Neural cell (in vitro differentiated cells): ENCODE measurements at regions not wholly inside any gene's neighbourhood (a gene's known extent, or its start where the extent isn't known, plus 50 kb on each side); places are given as distances from the start of the nearest gene placed in this dataset.

ENCODE experiments used
- H2AFZ ChIP-seq: fragments of 200-600, 300-800 bp; sonication (generic), shearing (Covaris generic); 2 replicates; pipeline ENCODE4 v1.6.0; 2014; ENCODE audit warnings: low read depth, mild to moderate bottlenecking, antibody characterized with exemption, low read length, moderate library complexity
- H3F3A ChIP-seq: fragments of 200-600 bp; shearing (Covaris generic); 2 replicates; pipeline ENCODE4 v1.6.1; 2016; ENCODE audit warnings: mild to moderate bottlenecking, moderate library complexity, mixed read lengths, antibody characterized with exemption, low read length; ENCODE audit not compliant: insufficient read depth, poor library complexity, severe bottlenecking
- H3K27ac ChIP-seq: fragments of 200-600, 300-800 bp; sonication (generic), shearing (Covaris generic); 2 replicates; pipeline ENCODE4 v1.5.1; 2014; ENCODE audit warnings: mild to moderate bottlenecking, low read length, moderate library complexity
- H3K27me3 ChIP-seq: fragments of 300-800, 200-600 bp; sonication (generic), shearing (Covaris generic); 2 replicates; pipeline ENCODE4 v1.6.0; 2014; ENCODE audit warnings: mild to moderate bottlenecking, low read depth, low read length, moderate library complexity; ENCODE audit not compliant: insufficient read depth
- H3K36me3 ChIP-seq: fragments of 300-800, 200-600 bp; sonication (generic), shearing (Covaris generic); 2 replicates; pipeline ENCODE4 v1.5.1; 2014; ENCODE audit warnings: mild to moderate bottlenecking, antibody characterized with exemption, low read length, moderate library complexity; ENCODE audit not compliant: insufficient read depth
- H3K4me2 ChIP-seq: fragments of 300-800, 200-600 bp; sonication (generic), shearing (Covaris generic); 2 replicates; pipeline ENCODE4 v1.6.0; 2014; ENCODE audit warnings: mild to moderate bottlenecking, low read length
- H3K4me3 ChIP-seq: fragments of 300-800, 200-600 bp; sonication (generic), shearing (Covaris generic); 2 replicates; pipeline ENCODE4 v1.5.1; 2014; ENCODE audit warnings: mild to moderate bottlenecking, low read length, moderate library complexity
- H3K79me2 ChIP-seq: fragments of 200-600 bp; shearing (Covaris generic); replicated peaks from 2 replicates; pipeline ENCODE4 v1.6.0; 2014; ENCODE audit warnings: mild to moderate bottlenecking, low read length, moderate library complexity; ENCODE audit not compliant: insufficient read depth
- H3K9ac ChIP-seq: fragments of 300-800, 200-600 bp; sonication (generic), shearing (Covaris generic); 2 replicates; pipeline ENCODE4 v1.6.1; 2016; ENCODE audit warnings: mild to moderate bottlenecking, low read length, mixed read lengths
- H3K9me2 ChIP-seq: fragments of 200-600 bp; shearing (Covaris generic); 2 replicates; pipeline ENCODE4 v1.6.1; 2016; ENCODE audit warnings: mild to moderate bottlenecking, low read length, mixed read lengths; ENCODE audit not compliant: insufficient read depth
- H3K9me3 ChIP-seq: fragments of 200-600, 300-800 bp; sonication (generic), shearing (Covaris generic); 2 replicates; pipeline ENCODE4 v1.6.1; 2016; ENCODE audit warnings: mild to moderate bottlenecking, mixed run types, low read length, moderate library complexity, mixed read lengths
- H4K20me1 ChIP-seq: fragments of 200-600 bp; shearing (Covaris generic); 2 replicates; pipeline ENCODE4 v1.6.1; 2016; ENCODE audit warnings: mild to moderate bottlenecking, mixed run types; ENCODE audit not compliant: insufficient read depth
- CTCF ChIP-seq: fragments of 450-650 bp; IDR thresholded peaks from 2 replicates; pipeline ENCODE4 v1.5.1; 2014; ENCODE audit warnings: antibody characterized with exemption, mild to moderate bottlenecking, moderate library complexity; ENCODE audit not compliant: poor library complexity, severe bottlenecking
- EP300 ChIP-seq: fragments of 450-650 bp; conservative IDR thresholded peaks from 2 replicates; pipeline ENCODE4 v1.6.1; 2014; ENCODE audit warnings: antibody characterized with exemption, mild to moderate bottlenecking, moderate library complexity; ENCODE audit not compliant: poor library complexity, severe bottlenecking
- EZH2 ChIP-seq: fragments of 200-600, 300-800 bp; shearing (Covaris generic), sonication (generic); IDR thresholded peaks from 2 replicates; pipeline ENCODE4 v1.6.1; 2014; ENCODE audit warnings: antibody characterized with exemption, low read length, borderline replicate concordance, mild to moderate bottlenecking; ENCODE audit not compliant: insufficient read depth, poor library complexity, severe bottlenecking
- MXI1 ChIP-seq: fragments of 450-650 bp; conservative IDR thresholded peaks from 2 replicates; pipeline ENCODE4 v1.6.1; 2014; ENCODE audit warnings: antibody characterized with exemption, mild to moderate bottlenecking; ENCODE audit not compliant: poor library complexity, severe bottlenecking
- POLR2AphosphoS5 ChIP-seq: IDR thresholded peaks from 2 replicates; pipeline ENCODE4 v1.6.1; 2012
- RAD21 ChIP-seq: fragments of 450-650 bp; conservative IDR thresholded peaks from 2 replicates; pipeline ENCODE4 v1.6.1; 2014; ENCODE audit warnings: antibody characterized with exemption, mild to moderate bottlenecking, moderate library complexity
- SMC3 ChIP-seq: fragments of 450-650 bp; conservative IDR thresholded peaks from 2 replicates; pipeline ENCODE4 v1.6.1; 2014; ENCODE audit warnings: antibody characterized with exemption, mild to moderate bottlenecking, moderate library complexity; ENCODE audit not compliant: poor library complexity
- TAF1 ChIP-seq: IDR thresholded peaks from 2 replicates; pipeline ENCODE4 v1.6.1; 2012; ENCODE audit warnings: low read depth
- TF ChIP-seq, protein P1 (sequence below): IDR thresholded peaks from 2 replicates; pipeline ENCODE4 v1.6.1; 2012; ENCODE audit warnings: borderline replicate concordance

- Histone ChIP-seq H3K27ac (no peak overlapping the region), H4K20me1 (no peaks in the 10 kb centered on the region), H3K79me2 (no peaks in the 10 kb centered on the region), H2AFZ (no peak overlapping the region), H3K9ac (no peak overlapping the region), H3K9me2 (no peaks in the 10 kb centered on the region), H3K27me3 (no peaks in the 10 kb centered on the region), H3F3A (no peaks in the 10 kb centered on the region), H3K4me3 (no peak overlapping the region), H3K9me3 (no peaks in the 10 kb centered on the region), H3K36me3 (no peaks in the 10 kb centered on the region), H3K4me2 (no peak overlapping the region)
- TF ChIP-seq RAD21, result no peak
- TF ChIP-seq, protein P1, sequence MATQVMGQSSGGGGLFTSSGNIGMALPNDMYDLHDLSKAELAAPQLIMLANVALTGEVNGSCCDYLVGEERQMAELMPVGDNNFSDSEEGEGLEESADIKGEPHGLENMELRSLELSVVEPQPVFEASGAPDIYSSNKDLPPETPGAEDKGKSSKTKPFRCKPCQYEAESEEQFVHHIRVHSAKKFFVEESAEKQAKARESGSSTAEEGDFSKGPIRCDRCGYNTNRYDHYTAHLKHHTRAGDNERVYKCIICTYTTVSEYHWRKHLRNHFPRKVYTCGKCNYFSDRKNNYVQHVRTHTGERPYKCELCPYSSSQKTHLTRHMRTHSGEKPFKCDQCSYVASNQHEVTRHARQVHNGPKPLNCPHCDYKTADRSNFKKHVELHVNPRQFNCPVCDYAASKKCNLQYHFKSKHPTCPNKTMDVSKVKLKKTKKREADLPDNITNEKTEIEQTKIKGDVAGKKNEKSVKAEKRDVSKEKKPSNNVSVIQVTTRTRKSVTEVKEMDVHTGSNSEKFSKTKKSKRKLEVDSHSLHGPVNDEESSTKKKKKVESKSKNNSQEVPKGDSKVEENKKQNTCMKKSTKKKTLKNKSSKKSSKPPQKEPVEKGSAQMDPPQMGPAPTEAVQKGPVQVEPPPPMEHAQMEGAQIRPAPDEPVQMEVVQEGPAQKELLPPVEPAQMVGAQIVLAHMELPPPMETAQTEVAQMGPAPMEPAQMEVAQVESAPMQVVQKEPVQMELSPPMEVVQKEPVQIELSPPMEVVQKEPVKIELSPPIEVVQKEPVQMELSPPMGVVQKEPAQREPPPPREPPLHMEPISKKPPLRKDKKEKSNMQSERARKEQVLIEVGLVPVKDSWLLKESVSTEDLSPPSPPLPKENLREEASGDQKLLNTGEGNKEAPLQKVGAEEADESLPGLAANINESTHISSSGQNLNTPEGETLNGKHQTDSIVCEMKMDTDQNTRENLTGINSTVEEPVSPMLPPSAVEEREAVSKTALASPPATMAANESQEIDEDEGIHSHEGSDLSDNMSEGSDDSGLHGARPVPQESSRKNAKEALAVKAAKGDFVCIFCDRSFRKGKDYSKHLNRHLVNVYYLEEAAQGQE, result no peak
- TF ChIP-seq MXI1, result no peak
- no peak for TF ChIP-seq POLR2AphosphoS5
- no peak for TF ChIP-seq EZH2
- TF ChIP-seq CTCF, result no peak
- no peak for TF ChIP-seq EP300
- TF ChIP-seq TAF1, result no peak
- no peak for TF ChIP-seq SMC3
These were observed 53.3 kb upstream of the ZBED3 start for GRCh38 chr5:77140350-77140749.

- no peak overlapping the region for H3K4me2 ChIP-seq
- H3K9me3 ChIP-seq, result no peaks in the 10 kb centered on the region
- no peaks in the 10 kb centered on the region for H3F3A ChIP-seq
- no peaks in the 10 kb centered on the region for H3K9me2 ChIP-seq
- no peak overlapping the region for H3K27ac ChIP-seq
- TF ChIP-seq MXI1 (no peak), POLR2AphosphoS5 (no peak), RAD21 (no peak), TAF1 (no peak), SMC3 (no peak), EZH2 (no peak), CTCF (no peak), EP300 (no peak)
- TF ChIP-seq, protein P1, result no peak
- H3K4me3 ChIP-seq, result no peak overlapping the region
- no peak overlapping the region for H2AFZ ChIP-seq
- no peaks in the 10 kb centered on the region for H3K27me3 ChIP-seq
- no peak overlapping the region for H3K9ac ChIP-seq
- no peaks in the 10 kb centered on the region for H4K20me1 ChIP-seq
- no peaks in the 10 kb centered on the region for H3K36me3 ChIP-seq
- no peaks in the 10 kb centered on the region for H3K79me2 ChIP-seq
These were observed 51.9 kb upstream of the ZBED3 start for GRCh38 chr5:77139001-77139400.
